HG02840 (cell line): ENCODE measurements at regions not wholly inside any gene's neighbourhood (a gene's known extent, or its start where the extent isn't known, plus 50 kb on each side); places are given as distances from the start of the nearest gene placed in this dataset.
"Not testable (repeated sequence)": the region's sequence is repeated elsewhere in the genome, so short reads cannot be mapped to it uniquely, and the experiment has no call there.

Experiments
- ATAC-seq: cut with Tn5 transposase; IDR thresholded peaks from one replicate; pipeline ENCODE4 v1.9.1; 2021; ENCODE audit warnings: mild to moderate bottlenecking, moderate library complexity, moderate number of reproducible peaks; ENCODE audit not compliant: unreplicated experiment, low FRiP score

DNA sequence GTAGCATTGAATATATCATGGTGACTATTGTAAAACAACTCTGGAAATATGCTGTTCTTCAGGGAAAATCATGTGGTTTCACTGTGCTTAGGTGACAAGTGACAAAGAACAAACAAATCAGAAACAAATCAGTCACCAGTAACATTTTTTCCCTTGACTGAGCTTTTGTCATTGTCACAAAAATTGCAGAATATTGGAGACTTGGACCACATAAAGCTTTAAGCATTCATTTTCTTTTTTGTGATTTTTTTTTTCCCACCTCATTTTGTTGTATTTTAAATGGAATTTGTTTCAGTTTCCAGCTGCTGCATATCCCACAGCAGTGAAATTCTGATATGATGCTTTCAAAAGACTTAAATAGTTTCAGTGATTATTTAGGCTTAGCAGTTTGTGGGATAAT, 1088.4 kb downstream of the OTOL1 start:
- ATAC-seq = no peak

DNA sequence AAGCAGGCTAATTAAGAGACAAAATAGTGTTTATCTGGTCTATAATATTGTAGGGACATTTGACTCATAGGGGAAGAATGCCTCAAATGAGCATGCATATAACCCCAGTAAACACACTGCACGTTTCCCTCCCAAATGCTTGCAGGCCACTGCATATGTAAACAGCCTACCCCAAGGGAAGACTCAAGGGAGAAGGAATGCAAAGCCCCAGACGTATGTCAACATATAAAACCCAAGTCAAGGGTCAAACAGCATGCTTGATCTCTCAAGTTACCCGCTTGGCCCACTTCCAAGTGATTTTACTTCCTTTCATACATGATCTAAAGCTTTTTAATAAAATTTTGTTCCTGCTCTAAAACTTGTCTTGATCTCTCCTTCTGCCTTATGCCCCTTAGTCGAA, 1090.0 kb downstream of the OTOL1 start:
- no peak for ATAC-seq

DNA sequence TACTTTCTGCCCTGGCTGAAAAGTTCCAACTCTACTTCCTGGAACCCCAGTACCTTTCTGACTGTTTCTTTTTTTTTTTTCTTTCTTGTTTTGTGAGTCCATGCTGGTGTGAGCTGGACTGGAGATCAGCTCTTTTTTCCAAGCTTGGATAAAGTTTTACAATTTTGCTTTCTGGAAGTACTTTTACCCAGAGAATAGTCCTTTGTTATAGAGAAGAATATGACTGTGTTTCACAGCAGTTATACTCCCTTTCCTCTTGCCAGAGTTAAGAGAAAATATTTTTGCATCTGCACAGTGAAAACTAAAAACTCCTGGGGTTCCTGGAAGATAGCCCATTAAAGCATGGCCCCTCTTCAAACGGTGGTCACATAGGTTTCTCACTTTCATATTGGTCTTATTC, 1100.6 kb downstream of the OTOL1 start:
- no peak for ATAC-seq

DNA sequence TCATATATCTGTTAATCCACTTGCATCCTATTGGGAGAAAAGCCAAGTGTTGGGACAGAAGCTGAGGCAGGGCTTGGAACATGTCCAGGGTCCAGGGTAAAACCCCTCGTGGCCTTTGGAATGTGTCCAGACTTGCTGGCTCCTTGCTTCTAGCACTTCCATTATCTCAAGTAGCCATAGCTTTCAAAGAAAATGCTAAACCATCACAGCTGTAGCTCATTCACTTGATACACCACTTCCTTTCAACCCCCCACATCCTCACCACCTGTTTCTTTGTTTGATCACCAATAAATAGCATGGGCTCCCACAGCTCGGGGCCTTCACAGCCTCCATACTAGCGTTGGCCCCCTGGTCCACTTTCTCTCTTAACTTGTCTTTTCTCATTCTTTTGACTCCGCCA, 1101.9 kb downstream of the OTOL1 start:
- not testable (repeated sequence) for ATAC-seq

DNA sequence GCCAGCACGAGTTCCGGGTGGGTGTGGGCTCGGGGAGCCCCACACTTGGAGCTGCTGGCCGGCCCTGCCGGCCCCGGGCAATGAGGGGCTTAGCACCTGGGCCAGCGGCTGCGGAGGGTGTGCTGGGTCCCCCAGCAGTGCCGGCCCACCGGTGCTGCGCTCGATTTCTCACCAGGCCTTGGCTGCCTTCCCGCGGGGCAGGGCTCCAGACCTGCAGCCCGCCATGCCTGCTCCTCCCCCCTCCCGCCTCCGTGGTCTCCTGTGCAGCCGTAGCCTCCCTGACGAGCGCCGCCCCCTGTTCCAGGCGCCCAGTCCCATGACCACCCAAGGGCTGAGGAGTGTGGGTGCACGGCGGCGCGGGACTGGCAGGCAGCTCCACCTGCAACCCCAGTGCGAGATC, 1103.1 kb downstream of the OTOL1 start:
- ATAC-seq = not testable (repeated sequence)

DNA sequence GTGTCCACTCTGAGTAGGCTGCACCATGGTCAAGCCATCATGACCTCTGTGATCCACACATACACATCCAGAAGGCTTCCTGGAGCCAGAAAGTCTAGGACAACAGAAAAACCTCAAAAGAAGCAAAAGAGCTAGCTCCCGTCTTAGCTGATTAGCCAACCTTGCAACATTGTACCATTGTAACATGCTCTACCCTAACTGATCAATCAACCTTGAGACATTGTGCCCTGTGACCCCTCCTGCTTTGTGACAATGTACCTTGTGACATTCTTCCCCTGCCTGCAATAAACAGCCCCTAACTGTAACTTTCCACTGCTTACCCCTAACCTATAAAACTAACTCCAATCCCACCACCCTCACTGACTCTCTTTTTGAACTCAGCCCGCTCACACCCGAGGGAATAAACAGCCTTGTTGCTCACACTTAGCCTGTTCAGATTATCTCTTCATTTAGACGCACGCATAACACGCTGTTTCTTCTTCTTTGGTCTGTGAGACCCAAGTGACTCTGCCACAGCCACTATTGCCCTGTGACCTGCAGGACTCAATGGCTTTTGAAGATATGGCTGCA, 1104.6 kb downstream of the OTOL1 start:
- ATAC-seq = no peak

DNA sequence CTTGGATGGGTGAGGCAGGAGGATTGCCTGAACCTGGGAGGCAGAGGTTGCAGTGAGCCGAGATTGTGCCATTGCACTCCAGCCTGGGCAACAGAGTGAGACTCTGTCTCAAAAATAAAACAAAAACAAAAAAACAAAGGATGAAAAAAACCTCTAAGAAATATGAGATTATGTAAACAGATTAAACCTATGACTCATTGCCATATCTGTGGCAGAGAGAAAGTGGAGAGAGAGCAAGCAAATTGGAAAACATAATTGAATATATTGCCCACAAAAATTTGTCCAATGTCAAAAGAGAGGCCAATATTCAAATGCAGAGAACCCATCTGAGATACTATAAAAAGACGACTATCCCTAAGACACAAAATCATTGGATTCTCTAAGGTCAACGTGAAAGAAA, 1106.0 kb downstream of the OTOL1 start:
- no peak for ATAC-seq

DNA sequence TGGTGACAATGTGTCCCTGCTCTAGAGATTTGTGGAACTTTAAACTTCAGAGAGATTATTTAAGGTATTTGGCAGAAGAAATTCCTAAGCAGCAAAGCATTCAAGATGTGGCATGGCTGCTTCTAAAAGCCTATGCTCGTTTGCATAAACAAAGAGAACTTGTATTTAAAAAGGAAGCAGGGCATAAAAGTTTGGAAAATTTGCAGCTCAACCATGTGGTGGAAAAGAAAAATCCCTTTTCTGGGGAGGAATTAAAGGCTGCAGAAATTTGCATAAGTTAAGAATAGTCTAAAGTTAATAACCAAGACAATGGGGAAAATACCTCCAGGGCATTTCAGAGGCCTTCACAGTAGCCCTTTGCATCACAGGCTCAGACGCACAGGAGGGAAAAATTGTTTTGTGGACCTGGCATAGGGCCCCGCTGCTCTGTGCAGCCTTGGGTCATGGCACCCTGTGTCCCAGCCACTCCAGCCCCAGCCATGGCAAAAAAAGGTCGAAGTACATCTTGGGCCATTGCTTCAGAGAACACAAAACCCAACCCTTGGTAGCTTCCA, 1109.1 kb downstream of the OTOL1 start:
- no peak for ATAC-seq

DNA sequence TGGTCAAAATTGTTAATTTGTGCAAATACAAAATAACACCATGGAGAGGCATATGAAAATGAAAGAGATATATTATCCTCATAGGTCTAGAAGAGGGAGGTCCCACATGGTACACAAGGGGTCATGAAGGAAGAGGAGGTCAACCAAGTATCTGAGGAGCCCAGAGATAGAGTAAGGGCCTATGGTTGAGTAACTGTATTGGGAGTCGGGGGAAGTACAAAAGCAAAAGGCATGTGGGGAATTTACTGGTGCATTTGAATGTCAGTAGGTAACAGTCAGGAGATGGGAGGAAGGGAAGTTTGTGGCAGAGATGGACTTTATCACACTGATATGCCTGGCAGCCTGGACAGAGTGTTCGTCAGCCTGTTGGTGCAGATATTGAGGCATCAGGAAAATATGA, 1113.7 kb downstream of the OTOL1 start:
- ATAC-seq = no peak

DNA sequence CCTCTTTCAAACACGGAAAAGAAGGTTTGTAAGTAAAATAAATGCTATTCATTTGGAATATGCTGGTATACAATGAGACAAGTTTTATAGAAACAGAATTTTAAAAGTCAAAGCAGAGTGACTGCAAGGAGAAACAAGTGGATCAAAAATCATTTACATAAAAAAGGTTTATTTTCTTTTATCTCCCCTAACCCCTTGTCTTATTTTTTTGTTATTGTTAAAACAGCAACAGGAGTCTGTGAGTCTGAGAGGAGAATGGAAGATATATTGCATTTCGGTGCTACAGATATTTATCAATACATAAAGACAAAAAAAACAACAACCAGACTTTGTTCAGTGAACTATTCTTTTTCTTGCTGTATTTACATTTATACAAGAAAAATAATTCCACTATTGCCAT, 1116.4 kb downstream of the OTOL1 start:
- no peak for ATAC-seq

DNA sequence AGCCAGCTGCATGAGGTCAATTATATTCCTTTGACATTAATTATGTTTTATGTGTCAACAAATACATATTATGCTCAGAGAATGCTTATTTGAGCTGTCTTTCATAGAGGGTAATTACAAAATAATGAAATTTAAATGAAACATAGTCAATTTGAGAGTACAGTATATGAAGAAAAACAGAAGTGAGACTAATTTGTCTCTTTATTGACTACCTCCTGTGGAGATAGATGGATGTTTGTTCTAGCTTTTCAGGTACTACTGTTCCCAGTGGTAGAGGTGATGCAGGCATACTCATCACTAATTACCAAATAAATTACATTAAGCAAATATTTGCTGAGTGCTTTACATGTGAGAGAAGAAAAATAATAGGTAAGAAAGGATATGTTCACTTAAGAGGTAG, 1129.6 kb downstream of the OTOL1 start:
- no peak for ATAC-seq

DNA sequence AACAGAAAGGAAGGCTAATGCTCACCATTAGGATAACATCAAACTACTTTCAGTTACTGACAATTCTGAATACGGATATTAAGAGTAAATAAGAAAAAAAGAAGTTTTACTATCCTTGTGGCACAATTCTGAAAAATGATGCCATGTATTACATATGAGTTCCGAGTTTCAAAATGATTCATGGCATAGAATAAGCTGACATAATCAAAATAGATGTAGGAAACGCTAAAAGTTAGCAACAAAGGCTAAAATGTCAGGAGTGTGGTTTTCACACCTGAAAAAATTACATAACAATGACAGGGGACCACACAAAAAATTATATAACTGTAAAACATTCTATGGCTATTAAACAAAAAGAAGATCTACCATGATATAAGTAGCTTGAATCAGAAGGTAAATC, 1131.9 kb downstream of the OTOL1 start:
- no peak for ATAC-seq

DNA sequence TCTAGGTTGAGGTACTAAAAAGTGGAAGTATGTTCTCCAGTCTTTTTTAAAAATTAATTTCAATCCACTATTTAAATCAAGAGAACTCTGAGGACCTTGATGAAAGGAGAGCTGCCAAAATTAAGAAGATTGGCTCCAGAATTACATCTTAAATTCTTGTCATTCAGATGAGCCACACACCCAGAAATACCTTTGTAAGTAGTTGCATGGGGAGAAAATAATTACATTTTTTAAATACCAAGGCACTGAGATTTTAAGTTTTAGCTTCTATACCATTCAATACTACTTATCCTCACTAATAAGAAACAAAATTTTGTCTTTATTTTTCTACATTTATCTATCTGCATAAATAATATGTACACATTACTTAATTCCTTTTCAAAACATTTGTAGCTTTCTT, 1132.8 kb downstream of the OTOL1 start:
- no peak for ATAC-seq

DNA sequence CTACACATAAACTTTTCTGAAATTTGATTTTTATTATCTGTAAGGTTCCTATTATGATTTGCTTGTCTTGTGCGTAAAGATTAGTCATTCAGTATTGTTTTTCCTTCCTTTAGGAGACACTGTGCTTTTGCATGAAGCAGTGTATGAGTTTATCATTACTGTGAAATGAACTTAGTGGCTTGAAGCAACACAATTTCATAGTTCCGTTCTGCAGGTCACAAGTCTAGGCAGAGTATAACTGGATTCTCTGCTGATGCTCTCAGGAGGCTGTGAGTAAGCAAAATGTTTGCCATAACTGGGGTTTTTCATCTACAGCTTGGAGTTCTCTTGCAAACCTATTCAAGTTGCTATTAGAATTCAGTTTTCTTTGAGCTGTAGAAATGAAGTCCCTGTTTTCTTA, 1136.1 kb downstream of the OTOL1 start:
- ATAC-seq = no peak

DNA sequence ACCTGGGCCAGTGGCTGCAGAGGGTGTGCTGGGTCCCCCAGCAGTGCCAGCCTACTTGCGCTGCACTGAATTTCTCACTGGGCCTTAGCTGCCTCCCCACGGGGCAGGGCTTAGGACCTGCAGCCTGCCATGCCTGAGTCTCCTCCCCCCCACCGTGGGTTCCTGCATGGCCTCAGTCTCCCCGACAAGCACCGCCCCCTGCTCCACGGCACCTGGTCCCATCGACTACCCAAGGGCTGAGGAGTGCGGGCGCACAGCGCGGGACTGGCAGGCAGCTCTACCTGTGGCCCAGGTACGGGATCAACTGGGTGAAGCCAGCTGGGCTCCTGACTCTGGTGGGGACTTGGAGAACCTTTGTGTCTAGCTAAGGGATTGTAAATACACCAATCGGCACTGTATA, 1143.6 kb downstream of the OTOL1 start:
- not testable (repeated sequence) for ATAC-seq

DNA sequence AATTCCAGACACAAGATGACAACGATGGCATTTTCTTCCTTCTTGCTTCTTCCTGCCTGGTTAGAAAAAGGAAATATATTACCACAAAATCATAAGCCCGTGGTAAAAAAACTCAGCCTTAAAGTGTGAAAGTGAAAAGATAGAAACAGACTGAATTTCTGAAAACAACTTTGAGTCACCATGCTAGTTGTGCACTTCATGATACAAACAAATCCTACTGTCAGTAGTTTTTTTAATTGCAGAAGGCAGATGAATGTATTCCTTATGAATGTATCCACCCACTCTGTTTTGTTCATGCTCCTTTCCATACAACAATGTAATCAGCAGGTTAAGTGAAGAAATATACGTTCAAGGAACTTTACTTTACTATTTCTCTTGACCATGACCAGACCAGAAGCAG, 1144.7 kb downstream of the OTOL1 start:
- no peak for ATAC-seq

DNA sequence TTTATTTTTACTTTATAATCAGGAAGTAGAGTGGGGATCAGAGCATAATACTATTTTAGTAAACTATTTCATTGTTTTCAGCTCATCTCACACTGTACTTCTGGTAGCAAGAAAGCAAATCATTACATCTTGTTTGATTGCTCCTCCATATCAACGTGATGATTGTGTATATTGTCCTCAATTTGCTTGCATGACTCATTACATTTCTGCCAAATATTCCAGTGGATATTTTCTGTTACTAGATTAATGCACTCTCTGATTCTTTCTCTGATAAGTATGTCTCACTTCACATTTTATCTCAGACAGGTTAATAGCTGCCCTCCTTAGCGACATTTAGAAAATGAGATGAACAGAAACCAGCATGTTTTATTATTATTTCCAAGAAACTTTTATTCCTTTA, 1145.3 kb downstream of the OTOL1 start:
- ATAC-seq = no peak

DNA sequence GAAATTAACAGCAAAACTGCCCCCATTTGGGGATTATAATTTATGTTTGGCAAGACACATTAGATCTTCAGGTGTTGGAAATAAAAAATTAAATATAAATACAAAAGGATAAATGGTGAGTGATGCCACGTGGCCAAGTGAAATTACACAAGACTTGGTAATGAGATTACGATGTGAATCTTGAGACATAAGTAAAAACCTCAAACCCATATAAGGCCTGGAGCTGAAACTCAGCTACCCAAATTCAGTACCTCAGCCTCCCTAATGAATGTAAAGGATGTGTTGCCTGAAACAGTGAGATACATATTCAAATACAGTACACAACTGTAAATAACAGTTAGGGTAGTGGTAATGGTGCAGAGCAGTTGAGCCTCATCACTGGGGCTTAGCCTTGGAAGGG, 1146.6 kb downstream of the OTOL1 start:
- ATAC-seq = no peak

DNA sequence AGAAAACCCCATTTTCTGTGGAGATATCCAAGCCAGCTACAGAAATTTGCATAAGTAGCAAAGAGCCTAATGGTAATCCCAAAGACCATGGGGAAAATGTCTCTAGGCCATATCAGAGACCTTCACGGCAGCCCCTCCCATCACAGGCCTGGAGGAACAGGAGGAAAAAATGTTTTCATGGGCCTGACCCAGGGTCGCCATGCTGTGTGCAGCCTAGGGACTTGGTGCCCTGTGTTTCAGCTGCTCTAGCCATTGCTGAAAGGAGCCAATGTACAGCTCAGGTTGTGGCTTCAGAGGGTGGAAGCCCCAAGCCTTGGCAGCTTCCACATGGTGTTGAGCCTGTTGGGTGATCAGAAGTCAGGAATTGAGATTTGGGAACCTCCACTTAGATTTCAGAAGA, 1150.7 kb downstream of the OTOL1 start:
- no peak for ATAC-seq

DNA sequence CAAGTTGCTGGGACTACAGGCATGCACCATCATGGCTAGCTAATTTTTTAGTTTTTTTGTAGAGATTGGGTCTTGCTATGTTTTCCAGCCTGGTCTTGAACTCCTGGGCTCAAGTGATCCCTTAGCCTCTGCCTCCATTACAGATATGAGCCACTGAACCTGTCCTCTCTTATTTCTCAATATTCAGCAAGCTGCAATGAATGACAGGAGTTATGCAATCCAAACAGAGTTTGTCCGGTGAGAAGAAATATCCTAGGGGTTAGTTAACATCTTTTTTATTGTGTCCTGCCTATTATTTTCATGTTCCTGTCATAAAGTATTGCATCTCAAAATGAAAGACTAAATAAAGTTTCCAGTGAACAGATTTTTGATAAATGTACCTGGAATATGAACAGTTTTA, 1161.4 kb downstream of the OTOL1 start:
- ATAC-seq = no peak

DNA sequence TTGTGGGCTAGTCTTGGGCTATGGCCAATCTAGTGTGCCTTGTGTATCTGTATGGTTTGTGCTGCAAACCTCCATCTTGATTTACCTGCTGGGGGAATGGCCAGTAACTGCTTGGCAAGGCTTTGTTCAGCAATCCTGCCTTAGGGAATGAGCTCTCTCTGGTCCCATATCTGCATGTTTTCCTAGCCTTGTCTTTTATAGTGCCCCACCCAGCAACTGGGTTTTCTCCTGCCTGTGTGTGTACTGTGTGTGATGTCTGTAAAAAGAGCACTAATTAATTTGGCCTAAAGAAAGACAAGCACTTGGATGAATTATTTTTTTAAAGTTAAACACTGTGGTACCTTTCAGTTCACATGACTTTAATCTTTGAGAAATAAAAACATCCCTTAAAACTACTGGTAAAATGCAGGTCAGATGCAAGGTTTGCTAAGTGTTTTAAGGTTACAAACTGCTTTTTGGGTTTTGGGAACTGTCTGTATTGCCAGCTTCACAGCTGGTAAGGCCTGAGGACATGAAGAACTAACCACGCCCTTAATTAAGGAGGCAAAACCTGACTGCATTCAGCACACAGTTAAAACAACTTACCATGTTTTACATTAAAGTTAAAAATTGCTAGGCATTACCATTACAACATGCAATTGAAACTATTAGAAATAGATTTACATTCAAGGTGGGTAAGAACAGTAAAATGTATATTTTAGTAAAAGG, 1169.2 kb downstream of the OTOL1 start:
- no peak for ATAC-seq

DNA sequence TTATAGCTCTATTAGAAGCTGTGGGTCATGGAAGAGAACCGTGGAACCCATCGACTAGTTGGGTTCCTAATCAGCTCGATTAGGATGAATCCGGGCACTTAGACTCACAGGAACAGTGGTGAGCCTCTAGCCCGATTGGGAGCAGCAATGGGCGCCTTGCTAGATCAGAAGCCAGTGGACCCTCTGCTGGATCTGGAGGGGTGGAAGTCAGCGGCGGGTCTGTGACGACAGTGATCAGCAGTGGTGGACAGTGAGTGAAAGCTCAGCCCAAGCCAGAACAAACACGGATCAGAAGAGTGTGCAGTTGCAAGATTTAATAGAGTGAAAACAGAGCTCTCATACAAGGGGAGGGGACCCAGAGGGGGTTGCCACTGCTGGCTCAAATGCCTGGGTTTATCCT, 1170.2 kb downstream of the OTOL1 start:
- no peak for ATAC-seq
